PFSK-1 (cell line): ENCODE measurements at regions not wholly inside any gene's neighbourhood (a gene's known extent, or its start where the extent isn't known, plus 50 kb on each side); places are given as distances from the start of the nearest gene placed in this dataset.

Experiments used
- FOXP2 ChIP-seq: optimal IDR thresholded peaks from 2 replicates; pipeline ENCODE3; 2011; ENCODE audit warnings: borderline replicate concordance, control low read depth, inconsistent platforms; ENCODE audit not compliant: insufficient read depth; ENCODE audit errors: extremely low read length, extremely low read depth
- POLR2AphosphoS5 ChIP-seq: IDR thresholded peaks from 2 replicates; pipeline ENCODE4 v1.6.1; 2012; ENCODE audit warnings: low read depth, mild to moderate bottlenecking, control low read depth, low read length, moderate library complexity
- SIN3A ChIP-seq: IDR thresholded peaks from 2 replicates; pipeline ENCODE4 v1.6.1; 2012; ENCODE audit warnings: mild to moderate bottlenecking, low read length, moderate library complexity, borderline replicate concordance; ENCODE audit not compliant: insufficient read depth
- TAF1 ChIP-seq: IDR thresholded peaks from 2 replicates; pipeline ENCODE4 v1.6.1; 2012; ENCODE audit warnings: low read length, control low read depth, borderline replicate concordance; ENCODE audit not compliant: insufficient read depth
- TF ChIP-seq, protein P1 (sequence below), 2 experiments: IDR thresholded peaks; 2 replicates each; pipeline versions ENCODE4 v1.6.1 to v1.8.0; 2011 to 2012; ENCODE audit warnings: low read depth in 2 of 2, low read length in 2 of 2, control low read depth in 1 of 2, inconsistent platforms in 1 of 2, mild to moderate bottlenecking in 1 of 2, moderate library complexity in 1 of 2; ENCODE audit not compliant: insufficient read depth in 1 of 2

DNA sequence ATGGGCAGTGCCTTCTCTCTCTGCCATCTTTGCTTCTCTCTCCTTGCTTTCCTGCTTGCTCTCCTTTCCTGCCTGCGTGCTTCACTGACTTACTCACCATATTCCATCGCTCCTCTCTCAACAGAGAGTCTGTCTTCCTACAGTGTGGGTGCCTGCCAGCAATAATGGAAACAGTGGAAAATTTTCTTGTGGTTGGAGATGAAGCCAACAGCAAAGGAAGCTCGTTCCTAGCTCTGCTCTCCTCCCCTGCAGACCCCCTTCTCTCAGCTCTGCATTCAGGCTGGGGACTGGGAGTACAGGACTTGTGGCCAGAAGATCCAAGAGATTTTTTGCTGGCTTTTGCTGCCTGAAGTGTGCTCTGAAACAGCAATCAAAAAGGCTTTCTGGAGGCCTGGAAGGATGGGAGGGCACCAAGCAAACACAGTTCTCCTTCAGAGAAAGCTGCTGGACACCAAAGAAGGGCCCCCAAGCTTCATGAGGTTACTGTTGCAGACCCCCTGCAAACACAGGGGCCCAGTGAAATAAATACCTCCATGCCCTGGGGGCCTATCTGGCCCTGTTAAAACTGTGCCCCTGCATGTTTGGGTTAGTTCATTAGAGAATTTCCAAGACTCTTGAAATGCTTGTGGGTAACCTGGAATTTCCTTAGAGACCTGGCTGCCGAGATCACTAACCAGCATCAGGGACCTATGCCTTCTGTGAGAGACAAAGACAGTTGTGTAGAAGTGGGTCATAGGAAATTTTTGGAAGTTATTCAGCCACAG is 149.9 kb upstream of the RASGRP1 start:
- TF ChIP-seq FOXP2 (no peak), SIN3A (no peak), TAF1 (no peak), POLR2AphosphoS5 (no peak)
- TF ChIP-seq, protein P1, sequence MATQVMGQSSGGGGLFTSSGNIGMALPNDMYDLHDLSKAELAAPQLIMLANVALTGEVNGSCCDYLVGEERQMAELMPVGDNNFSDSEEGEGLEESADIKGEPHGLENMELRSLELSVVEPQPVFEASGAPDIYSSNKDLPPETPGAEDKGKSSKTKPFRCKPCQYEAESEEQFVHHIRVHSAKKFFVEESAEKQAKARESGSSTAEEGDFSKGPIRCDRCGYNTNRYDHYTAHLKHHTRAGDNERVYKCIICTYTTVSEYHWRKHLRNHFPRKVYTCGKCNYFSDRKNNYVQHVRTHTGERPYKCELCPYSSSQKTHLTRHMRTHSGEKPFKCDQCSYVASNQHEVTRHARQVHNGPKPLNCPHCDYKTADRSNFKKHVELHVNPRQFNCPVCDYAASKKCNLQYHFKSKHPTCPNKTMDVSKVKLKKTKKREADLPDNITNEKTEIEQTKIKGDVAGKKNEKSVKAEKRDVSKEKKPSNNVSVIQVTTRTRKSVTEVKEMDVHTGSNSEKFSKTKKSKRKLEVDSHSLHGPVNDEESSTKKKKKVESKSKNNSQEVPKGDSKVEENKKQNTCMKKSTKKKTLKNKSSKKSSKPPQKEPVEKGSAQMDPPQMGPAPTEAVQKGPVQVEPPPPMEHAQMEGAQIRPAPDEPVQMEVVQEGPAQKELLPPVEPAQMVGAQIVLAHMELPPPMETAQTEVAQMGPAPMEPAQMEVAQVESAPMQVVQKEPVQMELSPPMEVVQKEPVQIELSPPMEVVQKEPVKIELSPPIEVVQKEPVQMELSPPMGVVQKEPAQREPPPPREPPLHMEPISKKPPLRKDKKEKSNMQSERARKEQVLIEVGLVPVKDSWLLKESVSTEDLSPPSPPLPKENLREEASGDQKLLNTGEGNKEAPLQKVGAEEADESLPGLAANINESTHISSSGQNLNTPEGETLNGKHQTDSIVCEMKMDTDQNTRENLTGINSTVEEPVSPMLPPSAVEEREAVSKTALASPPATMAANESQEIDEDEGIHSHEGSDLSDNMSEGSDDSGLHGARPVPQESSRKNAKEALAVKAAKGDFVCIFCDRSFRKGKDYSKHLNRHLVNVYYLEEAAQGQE (IDR thresholded peaks at IDR 0.05; ENCODE audit: insufficient read depth in 1 of 2, low read depth in 2 of 2, low read length in 2 of 2) = no peak
